K562 (cell line): ENCODE measurements at regions not wholly inside any gene's neighbourhood (a gene's known extent, or its start where the extent isn't known, plus 50 kb on each side); places are given as distances from the start of the nearest gene placed in this dataset.

Source experiments
- CEBPB ChIP-seq: fragments of 450-650 bp; IDR thresholded peaks from 2 replicates; pipeline ENCODE4 v1.6.1; 2016; ENCODE audit warnings: missing genetic modification characterization, missing compliant biosample characterization
- CREB1 ChIP-seq, 2 experiments: sonication (generic) in 1 of 2; formaldehyde crosslinking in 1 of 2; IDR thresholded peaks; 2 replicates each; pipeline versions ENCODE4 v1.6.1 to v1.8.0; 2012 to 2022; ENCODE audit warnings: inconsistent platforms in 1 of 2, mild to moderate bottlenecking in 1 of 2, missing genetic modification reagents in 1 of 2, moderate library complexity in 1 of 2
- KAT8 ChIP-seq: fragments of 450-650 bp; IDR thresholded peaks from 2 replicates; pipeline ENCODE4 v1.6.1; 2016; ENCODE audit warnings: low read depth, mild to moderate bottlenecking
- NCOA1 ChIP-seq: fragments of 450-650 bp; IDR thresholded peaks from 2 replicates; pipeline ENCODE4 v1.6.1; 2016; ENCODE audit warnings: low read depth
- RAD21 ChIP-seq, 2 experiments: fragments of 250-450 bp in 1 of 2; fragments of 450-650 bp in 1 of 2; sonication (Bioruptor Pico) in 1 of 2; formaldehyde crosslinking in 1 of 2; IDR thresholded peaks in 1 of 2; conservative IDR thresholded peaks in 1 of 2; 2 replicates each; pipeline versions ENCODE4 v1.4.0 to v1.8.0; 2020 to 2022; ENCODE audit warnings: mild to moderate bottlenecking in 2 of 2, moderate library complexity in 1 of 2
- U2AF1 ChIP-seq: fragments of 200-400 bp; formaldehyde crosslinking; optimal IDR thresholded peaks from 2 replicates; pipeline ENCODE3; 2017; ENCODE audit warnings: mild to moderate bottlenecking, low read depth, low read length, moderate library complexity
- ZBTB1 ChIP-seq: sonication (generic); formaldehyde crosslinking; IDR thresholded peaks from 2 replicates; pipeline ENCODE4 v1.8.1; 2023; ENCODE audit warnings: missing genetic modification reagents, low read depth, mild to moderate bottlenecking, borderline replicate concordance
- ZNF324 ChIP-seq: fragments of 250-450 bp; sonication (Bioruptor Pico); IDR thresholded peaks from 2 replicates; pipeline ENCODE4 v1.4.0; 2020; ENCODE audit warnings: mild to moderate bottlenecking
- TF ChIP-seq, protein P1 (sequence below): fragments of 250-450 bp; sonication (Bioruptor Pico); IDR thresholded peaks from 2 replicates; pipeline ENCODE4 v1.5.0; 2021
- TF ChIP-seq, protein P2 (sequence below), 3 experiments: IDR thresholded peaks in 2 of 3; conservative IDR thresholded peaks in 1 of 3; 2 replicates each; pipeline ENCODE4 v1.5.1; 2011 to 2012; ENCODE audit warnings: low read length in 3 of 3, mild to moderate bottlenecking in 3 of 3, control low read depth in 2 of 3, improper control_type of control experiment in 1 of 3, inconsistent platforms in 1 of 3, low read depth in 1 of 3, mixed read lengths in 1 of 3, moderate library complexity in 1 of 3; ENCODE audit not compliant: insufficient read depth in 2 of 3
- TF ChIP-seq, protein P3 (sequence below): IDR thresholded peaks from 2 replicates; pipeline ENCODE4 v1.6.1; 2014; ENCODE audit warnings: antibody characterized with exemption
- TF ChIP-seq, protein P4 (sequence below): fragments of 250-450 bp; sonication (Bioruptor Pico); IDR thresholded peaks from 2 replicates; pipeline ENCODE4 v1.4.0; 2020; ENCODE audit warnings: mild to moderate bottlenecking
- TF ChIP-seq, protein P5 (sequence below): fragments of 200-600 bp; sonication (generic); IDR thresholded peaks from one replicate; pipeline ENCODE4 v1.6.1; 2012; ENCODE audit warnings: mild to moderate bottlenecking, low read depth, low read length, inconsistent platforms

DNA sequence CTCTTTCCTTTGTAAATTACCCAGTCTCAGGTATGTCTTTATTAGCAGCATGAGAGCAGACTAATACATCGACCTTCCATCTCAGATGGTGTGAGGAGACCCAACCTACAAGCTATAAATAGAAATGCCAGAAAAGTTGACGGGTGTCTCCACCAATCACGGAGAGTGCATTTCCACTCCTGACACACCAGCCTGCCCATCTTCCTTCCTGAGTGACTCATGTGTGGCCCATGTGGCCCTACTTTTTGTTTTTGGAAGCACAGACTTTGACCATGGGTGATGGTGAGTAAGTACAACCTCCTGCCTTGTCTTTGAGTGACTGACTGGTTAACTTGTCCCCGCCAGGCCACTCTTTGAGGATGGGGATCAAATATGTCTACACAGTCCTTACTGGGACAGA lies 147.0 kb downstream of the OAT start:
- TF ChIP-seq, protein P1, sequence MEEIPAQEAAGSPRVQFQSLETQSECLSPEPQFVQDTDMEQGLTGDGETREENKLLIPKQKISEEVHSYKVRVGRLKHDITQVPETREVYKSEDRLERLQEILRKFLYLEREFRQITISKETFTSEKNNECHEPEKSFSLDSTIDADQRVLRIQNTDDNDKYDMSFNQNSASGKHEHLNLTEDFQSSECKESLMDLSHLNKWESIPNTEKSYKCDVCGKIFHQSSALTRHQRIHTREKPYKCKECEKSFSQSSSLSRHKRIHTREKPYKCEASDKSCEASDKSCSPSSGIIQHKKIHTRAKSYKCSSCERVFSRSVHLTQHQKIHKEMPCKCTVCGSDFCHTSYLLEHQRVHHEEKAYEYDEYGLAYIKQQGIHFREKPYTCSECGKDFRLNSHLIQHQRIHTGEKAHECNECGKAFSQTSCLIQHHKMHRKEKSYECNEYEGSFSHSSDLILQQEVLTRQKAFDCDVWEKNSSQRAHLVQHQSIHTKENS, result no peak
- TF ChIP-seq ZBTB1 (CRISPR knock-in tag) (no peak), ZNF324 (CRISPR knock-in tag) (no peak), KAT8 (no peak), U2AF1 (no peak), CREB1 (IDR thresholded peaks at IDR 0.05) (no peak), CREB1 (CRISPR knock-in tag; IDR thresholded peaks at IDR 0.05) (no peak), CEBPB (no peak), RAD21 (CRISPR knock-in tag; conservative IDR thresholded peaks at IDR 0.05 in 1 of 2, IDR thresholded peaks at IDR 0.05 in 1 of 2) (no peak), NCOA1 (no peak)
- TF ChIP-seq, protein P2, sequence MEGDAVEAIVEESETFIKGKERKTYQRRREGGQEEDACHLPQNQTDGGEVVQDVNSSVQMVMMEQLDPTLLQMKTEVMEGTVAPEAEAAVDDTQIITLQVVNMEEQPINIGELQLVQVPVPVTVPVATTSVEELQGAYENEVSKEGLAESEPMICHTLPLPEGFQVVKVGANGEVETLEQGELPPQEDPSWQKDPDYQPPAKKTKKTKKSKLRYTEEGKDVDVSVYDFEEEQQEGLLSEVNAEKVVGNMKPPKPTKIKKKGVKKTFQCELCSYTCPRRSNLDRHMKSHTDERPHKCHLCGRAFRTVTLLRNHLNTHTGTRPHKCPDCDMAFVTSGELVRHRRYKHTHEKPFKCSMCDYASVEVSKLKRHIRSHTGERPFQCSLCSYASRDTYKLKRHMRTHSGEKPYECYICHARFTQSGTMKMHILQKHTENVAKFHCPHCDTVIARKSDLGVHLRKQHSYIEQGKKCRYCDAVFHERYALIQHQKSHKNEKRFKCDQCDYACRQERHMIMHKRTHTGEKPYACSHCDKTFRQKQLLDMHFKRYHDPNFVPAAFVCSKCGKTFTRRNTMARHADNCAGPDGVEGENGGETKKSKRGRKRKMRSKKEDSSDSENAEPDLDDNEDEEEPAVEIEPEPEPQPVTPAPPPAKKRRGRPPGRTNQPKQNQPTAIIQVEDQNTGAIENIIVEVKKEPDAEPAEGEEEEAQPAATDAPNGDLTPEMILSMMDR (IDR thresholded peaks at IDR 0.05 in 2 of 3, conservative IDR thresholded peaks at IDR 0.05 in 1 of 3; ENCODE audit: insufficient read depth in 2 of 3, low read depth in 1 of 3, low read length in 3 of 3), result no peak
- TF ChIP-seq, protein P3, sequence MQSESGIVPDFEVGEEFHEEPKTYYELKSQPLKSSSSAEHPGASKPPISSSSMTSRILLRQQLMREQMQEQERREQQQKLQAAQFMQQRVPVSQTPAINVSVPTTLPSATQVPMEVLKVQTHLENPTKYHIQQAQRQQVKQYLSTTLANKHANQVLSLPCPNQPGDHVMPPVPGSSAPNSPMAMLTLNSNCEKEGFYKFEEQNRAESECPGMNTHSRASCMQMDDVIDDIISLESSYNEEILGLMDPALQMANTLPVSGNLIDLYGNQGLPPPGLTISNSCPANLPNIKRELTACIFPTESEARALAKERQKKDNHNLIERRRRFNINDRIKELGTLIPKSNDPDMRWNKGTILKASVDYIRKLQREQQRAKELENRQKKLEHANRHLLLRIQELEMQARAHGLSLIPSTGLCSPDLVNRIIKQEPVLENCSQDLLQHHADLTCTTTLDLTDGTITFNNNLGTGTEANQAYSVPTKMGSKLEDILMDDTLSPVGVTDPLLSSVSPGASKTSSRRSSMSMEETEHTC, result no peak
- TF ChIP-seq, protein P4, sequence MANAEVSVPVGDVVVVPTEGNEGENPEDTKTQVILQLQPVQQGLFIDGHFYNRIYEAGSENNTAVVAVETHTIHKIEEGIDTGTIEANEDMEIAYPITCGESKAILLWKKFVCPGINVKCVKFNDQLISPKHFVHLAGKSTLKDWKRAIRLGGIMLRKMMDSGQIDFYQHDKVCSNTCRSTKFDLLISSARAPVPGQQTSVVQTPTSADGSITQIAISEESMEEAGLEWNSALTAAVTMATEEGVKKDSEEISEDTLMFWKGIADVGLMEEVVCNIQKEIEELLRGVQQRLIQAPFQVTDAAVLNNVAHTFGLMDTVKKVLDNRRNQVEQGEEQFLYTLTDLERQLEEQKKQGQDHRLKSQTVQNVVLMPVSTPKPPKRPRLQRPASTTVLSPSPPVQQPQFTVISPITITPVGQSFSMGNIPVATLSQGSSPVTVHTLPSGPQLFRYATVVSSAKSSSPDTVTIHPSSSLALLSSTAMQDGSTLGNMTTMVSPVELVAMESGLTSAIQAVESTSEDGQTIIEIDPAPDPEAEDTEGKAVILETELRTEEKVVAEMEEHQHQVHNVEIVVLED (CRISPR knock-in tag), result no peak
- TF ChIP-seq, protein P5, sequence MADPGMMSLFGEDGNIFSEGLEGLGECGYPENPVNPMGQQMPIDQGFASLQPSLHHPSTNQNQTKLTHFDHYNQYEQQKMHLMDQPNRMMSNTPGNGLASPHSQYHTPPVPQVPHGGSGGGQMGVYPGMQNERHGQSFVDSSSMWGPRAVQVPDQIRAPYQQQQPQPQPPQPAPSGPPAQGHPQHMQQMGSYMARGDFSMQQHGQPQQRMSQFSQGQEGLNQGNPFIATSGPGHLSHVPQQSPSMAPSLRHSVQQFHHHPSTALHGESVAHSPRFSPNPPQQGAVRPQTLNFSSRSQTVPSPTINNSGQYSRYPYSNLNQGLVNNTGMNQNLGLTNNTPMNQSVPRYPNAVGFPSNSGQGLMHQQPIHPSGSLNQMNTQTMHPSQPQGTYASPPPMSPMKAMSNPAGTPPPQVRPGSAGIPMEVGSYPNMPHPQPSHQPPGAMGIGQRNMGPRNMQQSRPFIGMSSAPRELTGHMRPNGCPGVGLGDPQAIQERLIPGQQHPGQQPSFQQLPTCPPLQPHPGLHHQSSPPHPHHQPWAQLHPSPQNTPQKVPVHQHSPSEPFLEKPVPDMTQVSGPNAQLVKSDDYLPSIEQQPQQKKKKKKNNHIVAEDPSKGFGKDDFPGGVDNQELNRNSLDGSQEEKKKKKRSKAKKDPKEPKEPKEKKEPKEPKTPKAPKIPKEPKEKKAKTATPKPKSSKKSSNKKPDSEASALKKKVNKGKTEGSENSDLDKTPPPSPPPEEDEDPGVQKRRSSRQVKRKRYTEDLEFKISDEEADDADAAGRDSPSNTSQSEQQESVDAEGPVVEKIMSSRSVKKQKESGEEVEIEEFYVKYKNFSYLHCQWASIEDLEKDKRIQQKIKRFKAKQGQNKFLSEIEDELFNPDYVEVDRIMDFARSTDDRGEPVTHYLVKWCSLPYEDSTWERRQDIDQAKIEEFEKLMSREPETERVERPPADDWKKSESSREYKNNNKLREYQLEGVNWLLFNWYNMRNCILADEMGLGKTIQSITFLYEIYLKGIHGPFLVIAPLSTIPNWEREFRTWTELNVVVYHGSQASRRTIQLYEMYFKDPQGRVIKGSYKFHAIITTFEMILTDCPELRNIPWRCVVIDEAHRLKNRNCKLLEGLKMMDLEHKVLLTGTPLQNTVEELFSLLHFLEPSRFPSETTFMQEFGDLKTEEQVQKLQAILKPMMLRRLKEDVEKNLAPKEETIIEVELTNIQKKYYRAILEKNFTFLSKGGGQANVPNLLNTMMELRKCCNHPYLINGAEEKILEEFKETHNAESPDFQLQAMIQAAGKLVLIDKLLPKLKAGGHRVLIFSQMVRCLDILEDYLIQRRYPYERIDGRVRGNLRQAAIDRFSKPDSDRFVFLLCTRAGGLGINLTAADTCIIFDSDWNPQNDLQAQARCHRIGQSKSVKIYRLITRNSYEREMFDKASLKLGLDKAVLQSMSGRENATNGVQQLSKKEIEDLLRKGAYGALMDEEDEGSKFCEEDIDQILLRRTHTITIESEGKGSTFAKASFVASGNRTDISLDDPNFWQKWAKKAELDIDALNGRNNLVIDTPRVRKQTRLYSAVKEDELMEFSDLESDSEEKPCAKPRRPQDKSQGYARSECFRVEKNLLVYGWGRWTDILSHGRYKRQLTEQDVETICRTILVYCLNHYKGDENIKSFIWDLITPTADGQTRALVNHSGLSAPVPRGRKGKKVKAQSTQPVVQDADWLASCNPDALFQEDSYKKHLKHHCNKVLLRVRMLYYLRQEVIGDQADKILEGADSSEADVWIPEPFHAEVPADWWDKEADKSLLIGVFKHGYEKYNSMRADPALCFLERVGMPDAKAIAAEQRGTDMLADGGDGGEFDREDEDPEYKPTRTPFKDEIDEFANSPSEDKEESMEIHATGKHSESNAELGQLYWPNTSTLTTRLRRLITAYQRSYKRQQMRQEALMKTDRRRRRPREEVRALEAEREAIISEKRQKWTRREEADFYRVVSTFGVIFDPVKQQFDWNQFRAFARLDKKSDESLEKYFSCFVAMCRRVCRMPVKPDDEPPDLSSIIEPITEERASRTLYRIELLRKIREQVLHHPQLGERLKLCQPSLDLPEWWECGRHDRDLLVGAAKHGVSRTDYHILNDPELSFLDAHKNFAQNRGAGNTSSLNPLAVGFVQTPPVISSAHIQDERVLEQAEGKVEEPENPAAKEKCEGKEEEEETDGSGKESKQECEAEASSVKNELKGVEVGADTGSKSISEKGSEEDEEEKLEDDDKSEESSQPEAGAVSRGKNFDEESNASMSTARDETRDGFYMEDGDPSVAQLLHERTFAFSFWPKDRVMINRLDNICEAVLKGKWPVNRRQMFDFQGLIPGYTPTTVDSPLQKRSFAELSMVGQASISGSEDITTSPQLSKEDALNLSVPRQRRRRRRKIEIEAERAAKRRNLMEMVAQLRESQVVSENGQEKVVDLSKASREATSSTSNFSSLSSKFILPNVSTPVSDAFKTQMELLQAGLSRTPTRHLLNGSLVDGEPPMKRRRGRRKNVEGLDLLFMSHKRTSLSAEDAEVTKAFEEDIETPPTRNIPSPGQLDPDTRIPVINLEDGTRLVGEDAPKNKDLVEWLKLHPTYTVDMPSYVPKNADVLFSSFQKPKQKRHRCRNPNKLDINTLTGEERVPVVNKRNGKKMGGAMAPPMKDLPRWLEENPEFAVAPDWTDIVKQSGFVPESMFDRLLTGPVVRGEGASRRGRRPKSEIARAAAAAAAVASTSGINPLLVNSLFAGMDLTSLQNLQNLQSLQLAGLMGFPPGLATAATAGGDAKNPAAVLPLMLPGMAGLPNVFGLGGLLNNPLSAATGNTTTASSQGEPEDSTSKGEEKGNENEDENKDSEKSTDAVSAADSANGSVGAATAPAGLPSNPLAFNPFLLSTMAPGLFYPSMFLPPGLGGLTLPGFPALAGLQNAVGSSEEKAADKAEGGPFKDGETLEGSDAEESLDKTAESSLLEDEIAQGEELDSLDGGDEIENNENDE, result no peak
